HEK293 (cell line): ENCODE measurements at regions not wholly inside any gene's neighbourhood (a gene's known extent, or its start where the extent isn't known, plus 50 kb on each side); places are given as distances from the start of the nearest gene placed in this dataset.

Experiments used
- CTCF ChIA-PET: fragments of 350-600 bp; formaldehyde crosslinking; extraction: SDS; loops from one replicate; lab custom pipeline; 2021; ENCODE audit warnings: antibody characterized with exemption; lab: Yijun Ruan, JAX
- POLR2A ChIA-PET: fragments of 300-600 bp; formaldehyde crosslinking; extraction: SDS; loops from one replicate; lab custom pipeline; 2020; ENCODE audit warnings: antibody characterized with exemption, inconsistent platforms; lab: Yijun Ruan, JAX
- H3K27ac ChIP-seq: fragments of 200-500 bp; sonication (Bioruptor generic); 2 replicates; pipeline ENCODE4 v1.5.1; 2014; ENCODE audit warnings: low read depth, low read length, control low read depth, inconsistent platforms; ENCODE audit errors: extremely low read depth
- H3K36me3 ChIP-seq, 2 experiments: fragments of 200-500 bp in 1 of 2; sonication (Bioruptor generic) in 1 of 2; 1 replicate in 1 of 2; 2 replicates in 1 of 2; pipeline ENCODE4 v1.5.1; 2014 to 2017; ENCODE audit warnings: inconsistent platforms in 2 of 2, low read length in 2 of 2; ENCODE audit not compliant: control insufficient read depth in 2 of 2, insufficient read depth in 1 of 2
- H3K4me1 ChIP-seq: fragments of 200-500 bp; sonication (Bioruptor generic); 2 replicates; pipeline ENCODE4 v1.5.1; 2014; ENCODE audit warnings: mild to moderate bottlenecking, low read length, inconsistent platforms; ENCODE audit not compliant: control insufficient read depth, insufficient read depth
- H3K4me3 ChIP-seq: 2 replicates; pipeline ENCODE4 v1.5.1; 2011; ENCODE audit warnings: low read depth, mild to moderate bottlenecking, control low read depth, low read length, moderate library complexity
- H3K9me3 ChIP-seq: fragments of 200-500 bp; sonication (Bioruptor generic); 2 replicates; pipeline ENCODE4 v1.5.1; 2014; ENCODE audit warnings: low read depth, low read length, inconsistent platforms; ENCODE audit not compliant: control insufficient read depth, insufficient read depth
- HIC1 ChIP-seq: fragments of 450-650 bp; formaldehyde crosslinking; IDR thresholded peaks from 2 replicates; pipeline ENCODE4 v1.5.1; 2016; ENCODE audit warnings: missing biosample characterization, missing genetic modification characterization
- REST ChIP-seq: fragments of 450-650 bp; formaldehyde crosslinking; IDR thresholded peaks from 2 replicates; pipeline ENCODE4 v1.5.1; 2016; ENCODE audit warnings: missing biosample characterization, missing genetic modification characterization
- SALL2 ChIP-seq: fragments of 450-650 bp; formaldehyde crosslinking; IDR thresholded peaks from 2 replicates; pipeline ENCODE4 v1.5.0; 2017; ENCODE audit warnings: missing biosample characterization, mild to moderate bottlenecking, missing genetic modification characterization, borderline replicate concordance
- ZBTB26 ChIP-seq: fragments of 450-650 bp; formaldehyde crosslinking; optimal IDR thresholded peaks from 2 replicates; pipeline ENCODE3; 2016; ENCODE audit warnings: missing biosample characterization, mild to moderate bottlenecking, missing genetic modification characterization
- ZFP69B ChIP-seq: fragments of 450-650 bp; formaldehyde crosslinking; IDR thresholded peaks from 2 replicates; pipeline ENCODE4 v1.5.1; 2016; ENCODE audit warnings: missing biosample characterization, missing genetic modification characterization
- ZNF10 ChIP-seq: fragments of 450-650 bp; formaldehyde crosslinking; IDR thresholded peaks from 2 replicates; pipeline ENCODE4 v1.5.1; 2017; ENCODE audit warnings: missing biosample characterization, missing genetic modification characterization
- ZNF155 ChIP-seq: fragments of 450-650 bp; formaldehyde crosslinking; IDR thresholded peaks from 2 replicates; pipeline ENCODE4 v1.5.1; 2016; ENCODE audit warnings: missing biosample characterization, missing genetic modification characterization
- ZNF174 ChIP-seq: fragments of 450-650 bp; formaldehyde crosslinking; IDR thresholded peaks from 2 replicates; pipeline ENCODE4 v1.5.0; 2017; ENCODE audit warnings: missing biosample characterization, mild to moderate bottlenecking, missing genetic modification characterization
- ZNF2 ChIP-seq: fragments of 450-650 bp; formaldehyde crosslinking; IDR thresholded peaks from 2 replicates; pipeline ENCODE4 v1.5.1; 2016; ENCODE audit warnings: missing biosample characterization, missing genetic modification characterization
- ZNF221 ChIP-seq: fragments of 450-650 bp; formaldehyde crosslinking; IDR thresholded peaks from 2 replicates; pipeline ENCODE4 v1.5.1; 2017; ENCODE audit warnings: missing biosample characterization, missing genetic modification characterization, borderline replicate concordance
- ZNF26 ChIP-seq: fragments of 450-650 bp; formaldehyde crosslinking; IDR thresholded peaks from 2 replicates; pipeline ENCODE4 v1.5.1; 2016; ENCODE audit warnings: missing biosample characterization, missing genetic modification characterization
- ZNF514 ChIP-seq: fragments of 450-650 bp; formaldehyde crosslinking; IDR thresholded peaks from 2 replicates; pipeline ENCODE4 v1.5.1; 2016; ENCODE audit warnings: missing biosample characterization, missing genetic modification characterization
- ZNF549 ChIP-seq: fragments of 450-650 bp; IDR thresholded peaks from 2 replicates; pipeline ENCODE4 v1.5.1; 2018; ENCODE audit warnings: missing biosample characterization, missing genetic modification characterization, mild to moderate bottlenecking, inconsistent platforms, moderate library complexity
- ZNF561 ChIP-seq: fragments of 450-650 bp; IDR thresholded peaks from 2 replicates; pipeline ENCODE4 v1.5.1; 2018; ENCODE audit warnings: missing biosample characterization, missing genetic modification characterization, borderline replicate concordance
- ZSCAN4 ChIP-seq: fragments of 450-650 bp; formaldehyde crosslinking; IDR thresholded peaks from 2 replicates; pipeline ENCODE4 v1.5.1; 2017; ENCODE audit warnings: missing biosample characterization, missing genetic modification characterization

GRCh38 chr18:78780719-78781600 lies 198.7 kb upstream of the SALL3 start:
- Histone ChIP-seq H3K27ac (no peak overlapping the region), H3K4me3 (no peak overlapping the region), H3K9me3 (no peaks in the 10 kb centered on the region), H3K36me3 (no peaks in the 10 kb centered on the region), H3K4me1 (no peaks in the 10 kb centered on the region)
- ChIA-PET POLR2A (no interaction called here), CTCF (interaction anchor here (0.6 kb wide), 1 partner anchor 82 kb away, joined by 3 read pairs; no protein-coding TSS in a partner anchor)
- TF ChIP-seq SALL2 (no peak), ZNF155 (no peak), ZNF549 (no peak), HIC1 (tag by site-specific recombination) (no peak), ZNF174 (no peak), ZNF10 (tag by site-specific recombination) (no peak), ZNF26 (tag by site-specific recombination) (no peak), REST (no peak), ZBTB26 (tag by site-specific recombination) (no peak), ZNF221 (tag by site-specific recombination) (no peak), ZSCAN4 (tag by site-specific recombination) (no peak), ZNF561 (tag by site-specific recombination) (no peak), ZFP69B (no peak), ZNF2 (tag by site-specific recombination) (no peak)

GRCh38 chr18:78781601-78781960 lies 198.0 kb upstream of the SALL3 start:
- POLR2A ChIA-PET = no interaction called here
- H3K9me3 ChIP-seq = no peaks in the 10 kb centered on the region

More at GRCh38 chr18:78781601-78781960, 198.0 kb upstream of the SALL3 start:
- CTCF ChIA-PET = interaction anchor here (0.6 kb wide), 1 partner anchor 81 kb away, joined by 3 read pairs; no protein-coding TSS in a partner anchor
- Histone ChIP-seq H3K4me3 (no peak overlapping the region), H3K4me1 (no peaks in the 10 kb centered on the region), H3K27ac (no peak overlapping the region), H3K36me3 (no peaks in the 10 kb centered on the region)
- no peak for TF ChIP-seq ZNF514 (tag by site-specific recombination)
